Activated naive CD4-positive, alpha-beta T cell treated with anti-CD3 and anti-CD28 coated beads, Interleukin-2, amount 50 U/mL, for 24 hours (primary cell): ENCODE measurements at regions not wholly inside any gene's neighbourhood (a gene's known extent, or its start where the extent isn't known, plus 50 kb on each side); places are given as distances from the start of the nearest gene placed in this dataset.
"Not testable (repeated sequence)": the region's sequence is repeated elsewhere in the genome, so short reads cannot be mapped to it uniquely, and the experiment has no call there.

Experiments
- H3K27ac Mint-ChIP-seq: one replicate; pipeline ENCODE4 v1.8.0; 2021; ENCODE audit warnings: mild to moderate bottlenecking, mixed read lengths
- H3K27me3 Mint-ChIP-seq: one replicate; pipeline ENCODE4 v1.8.0; 2021; ENCODE audit warnings: mixed read lengths
- H3K36me3 Mint-ChIP-seq: one replicate; pipeline ENCODE4 v1.8.0; 2021; ENCODE audit warnings: mixed read lengths
- H3K4me1 Mint-ChIP-seq: one replicate; pipeline ENCODE4 v1.8.0; 2021; ENCODE audit warnings: mixed read lengths
- H3K4me3 Mint-ChIP-seq: one replicate; pipeline ENCODE4 v1.8.0; 2021; ENCODE audit warnings: mild to moderate bottlenecking, mixed read lengths
- H3K9me3 Mint-ChIP-seq: one replicate; pipeline ENCODE4 v1.8.0; 2021; ENCODE audit warnings: mixed read lengths

DNA sequence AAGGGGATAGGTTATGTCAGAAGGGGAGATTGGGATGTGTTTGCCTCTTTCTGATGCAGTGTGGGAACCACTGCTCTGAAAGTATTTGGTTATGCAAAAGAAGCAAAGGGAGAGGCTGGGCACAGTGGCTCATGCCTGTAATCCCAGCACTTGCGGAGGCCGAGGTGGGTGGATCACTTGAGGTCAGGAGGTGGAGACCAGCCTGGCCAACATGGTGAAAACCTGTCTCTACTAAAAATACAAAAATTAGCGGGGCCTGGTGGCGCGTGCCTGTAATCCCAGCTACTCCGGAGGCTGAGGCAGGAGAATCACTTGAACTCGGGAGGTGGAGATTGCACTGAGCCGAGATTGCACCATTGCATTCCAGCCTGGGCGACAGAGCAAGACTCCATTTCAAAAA is 87.0 kb downstream of the ARRDC3 start:
- not testable (repeated sequence) for H3K9me3 Mint-ChIP-seq, H3K36me3 Mint-ChIP-seq, H3K27ac Mint-ChIP-seq, H3K4me1 Mint-ChIP-seq, H3K27me3 Mint-ChIP-seq, H3K4me3 Mint-ChIP-seq

DNA sequence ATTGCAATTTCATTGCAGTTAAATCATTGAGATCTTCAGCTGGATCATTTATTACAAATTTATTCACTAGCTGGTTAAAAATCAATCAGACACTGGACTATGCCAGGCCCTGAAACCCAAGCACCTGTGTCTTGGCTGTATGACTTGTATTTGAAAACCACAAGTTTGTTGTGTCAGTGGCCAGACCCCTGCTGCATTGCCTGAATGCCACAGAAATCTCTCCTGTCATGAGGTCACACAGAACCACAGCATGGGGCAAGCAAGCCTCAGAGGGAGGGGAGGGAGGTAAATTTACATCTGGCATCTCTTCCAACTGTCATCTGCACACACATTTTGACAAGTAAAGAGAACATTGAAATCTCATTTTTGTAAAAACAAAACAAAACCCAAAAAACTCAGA is 90.0 kb downstream of the ARRDC3 start:
- H3K36me3 Mint-ChIP-seq = no peaks in the 10 kb centered on the region
- no peaks in the 10 kb centered on the region for H3K27me3 Mint-ChIP-seq
- H3K4me3 Mint-ChIP-seq = no peak overlapping the region
- H3K27ac Mint-ChIP-seq = no peak overlapping the region
- no peaks in the 10 kb centered on the region for H3K9me3 Mint-ChIP-seq
- H3K4me1 Mint-ChIP-seq = peaks cover 3% of the 10 kb centered on the region

DNA sequence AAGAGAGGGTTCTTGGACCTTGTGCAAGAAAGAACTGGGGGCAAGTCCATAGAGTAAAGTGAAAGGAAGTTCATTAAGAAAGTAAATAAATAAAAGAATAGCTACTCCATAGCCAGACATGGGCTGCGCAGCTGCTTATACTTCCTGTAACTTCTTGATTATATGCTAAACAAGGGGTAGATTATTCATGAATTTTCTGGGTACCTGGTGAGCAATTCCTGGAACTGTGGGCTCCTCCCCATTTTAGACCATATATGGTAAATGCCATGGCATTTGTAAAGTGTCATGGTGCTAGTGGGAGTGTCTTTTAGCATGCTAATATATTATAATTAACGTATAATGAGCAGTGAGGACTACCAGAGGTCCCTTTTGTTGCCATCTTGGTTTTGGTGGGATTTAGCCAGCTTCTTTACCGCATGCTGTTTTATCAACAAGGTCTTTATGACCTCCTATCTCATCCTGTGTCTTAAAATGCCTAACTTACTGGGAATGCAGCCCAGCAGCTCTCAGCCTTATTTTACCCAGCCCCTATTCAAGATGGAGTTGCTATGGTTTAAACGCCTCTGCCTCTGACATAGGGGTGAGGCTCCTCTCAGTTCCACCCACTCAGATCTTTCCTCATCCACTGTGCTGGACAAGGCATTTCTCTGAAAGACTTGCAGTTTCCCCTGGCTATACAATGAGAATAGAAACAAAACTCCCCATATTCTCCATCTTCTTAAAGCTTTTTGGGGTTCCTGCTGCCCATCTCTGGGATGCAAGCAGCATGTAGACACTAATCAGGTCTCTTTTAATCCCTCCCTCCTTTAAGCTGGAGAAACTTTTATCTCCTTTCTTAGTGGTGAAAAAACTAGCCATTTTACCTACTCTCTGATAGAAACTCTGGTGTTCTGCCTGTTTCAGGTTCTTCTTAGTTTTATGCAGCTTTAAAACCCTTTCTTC is 91.2 kb downstream of the ARRDC3 start:
- no peaks in the 10 kb centered on the region for H3K36me3 Mint-ChIP-seq

GRCh38 chr5:91288118-91288916 is 94.8 kb downstream of the ARRDC3 start:
- Mint-ChIP-seq H3K36me3 (peaks cover 4% of the 10 kb centered on the region), H3K27ac (no peak overlapping the region), H3K4me1 (peaks cover 16% of the 10 kb centered on the region), H3K27me3 (no peaks in the 10 kb centered on the region), H3K4me3 (no peak overlapping the region), H3K9me3 (peaks cover 13% of the 10 kb centered on the region)

More for the DNA sequence above, 91.2 kb downstream of the ARRDC3 start:
- no peak overlapping the region for H3K4me3 Mint-ChIP-seq
- no peaks in the 10 kb centered on the region for H3K9me3 Mint-ChIP-seq
- peak overlapping the region; percentile 30 for H3K27ac Mint-ChIP-seq
- H3K27me3 Mint-ChIP-seq = no peaks in the 10 kb centered on the region
- peaks cover 3% of the 10 kb centered on the region for H3K4me1 Mint-ChIP-seq

GRCh38 chr5:91285062-91285461 is 98.1 kb downstream of the ARRDC3 start:
- not testable (repeated sequence) for H3K36me3 Mint-ChIP-seq, H3K4me3 Mint-ChIP-seq, H3K27me3 Mint-ChIP-seq
- peaks cover 44% of the 10 kb centered on the region for H3K4me1 Mint-ChIP-seq
- peaks cover 13% of the 10 kb centered on the region for H3K9me3 Mint-ChIP-seq
- peak overlapping the region; percentile 47 for H3K27ac Mint-ChIP-seq

GRCh38 chr5:91283899-91284298 is 99.2 kb downstream of the ARRDC3 start:
- Mint-ChIP-seq H3K36me3 (peaks cover 4% of the 10 kb centered on the region), H3K27ac (no peak overlapping the region), H3K9me3 (peaks cover 13% of the 10 kb centered on the region), H3K4me3 (no peak overlapping the region), H3K4me1 (peaks cover 51% of the 10 kb centered on the region), H3K27me3 (no peaks in the 10 kb centered on the region)

- Mint-ChIP-seq H3K36me3 (peaks cover 4% of the 10 kb centered on the region), H3K4me3 (peak overlapping the region; percentile 26), H3K27me3 (no peaks in the 10 kb centered on the region), H3K27ac (no peak overlapping the region), H3K9me3 (peaks cover 13% of the 10 kb centered on the region), H3K4me1 (peaks cover 51% of the 10 kb centered on the region)
Observed at GRCh38 chr5:91283326-91283725, 99.8 kb downstream of the ARRDC3 start.

- H3K27me3 Mint-ChIP-seq = no peaks in the 10 kb centered on the region
- peaks cover 13% of the 10 kb centered on the region for H3K9me3 Mint-ChIP-seq
- H3K36me3 Mint-ChIP-seq = peaks cover 4% of the 10 kb centered on the region
- peaks cover 56% of the 10 kb centered on the region for H3K4me1 Mint-ChIP-seq
- H3K27ac Mint-ChIP-seq = peak overlapping the region; percentile 95
- peak overlapping the region; percentile 53 for H3K4me3 Mint-ChIP-seq
Observed at GRCh38 chr5:91282210-91282609, 100.9 kb downstream of the ARRDC3 start.

- Mint-ChIP-seq H3K27me3 (no peaks in the 10 kb centered on the region), H3K27ac (peak overlapping the region; percentile 90), H3K4me1 (peaks cover 56% of the 10 kb centered on the region), H3K36me3 (peaks cover 4% of the 10 kb centered on the region), H3K9me3 (peaks cover 13% of the 10 kb centered on the region), H3K4me3 (peak overlapping the region; percentile 87)
Observed at GRCh38 chr5:91281401-91281800, 101.7 kb downstream of the ARRDC3 start.

GRCh38 chr5:91280362-91281269 is 102.5 kb downstream of the ARRDC3 start:
- H3K4me3 Mint-ChIP-seq = peak overlapping the region; percentile 87
- no peaks in the 10 kb centered on the region for H3K27me3 Mint-ChIP-seq
- H3K36me3 Mint-ChIP-seq = peaks cover 2% of the 10 kb centered on the region
- H3K4me1 Mint-ChIP-seq = peaks cover 56% of the 10 kb centered on the region
- H3K27ac Mint-ChIP-seq = peak overlapping the region; percentile 90
- H3K9me3 Mint-ChIP-seq = peaks cover 8% of the 10 kb centered on the region

GRCh38 chr5:91277840-91278239 is 105.3 kb downstream of the ARRDC3 start:
- Mint-ChIP-seq H3K9me3 (no peaks in the 10 kb centered on the region), H3K4me1 (peaks cover 38% of the 10 kb centered on the region), H3K27me3 (no peaks in the 10 kb centered on the region), H3K36me3 (no peaks in the 10 kb centered on the region), H3K27ac (no peak overlapping the region), H3K4me3 (no peak overlapping the region)

DNA sequence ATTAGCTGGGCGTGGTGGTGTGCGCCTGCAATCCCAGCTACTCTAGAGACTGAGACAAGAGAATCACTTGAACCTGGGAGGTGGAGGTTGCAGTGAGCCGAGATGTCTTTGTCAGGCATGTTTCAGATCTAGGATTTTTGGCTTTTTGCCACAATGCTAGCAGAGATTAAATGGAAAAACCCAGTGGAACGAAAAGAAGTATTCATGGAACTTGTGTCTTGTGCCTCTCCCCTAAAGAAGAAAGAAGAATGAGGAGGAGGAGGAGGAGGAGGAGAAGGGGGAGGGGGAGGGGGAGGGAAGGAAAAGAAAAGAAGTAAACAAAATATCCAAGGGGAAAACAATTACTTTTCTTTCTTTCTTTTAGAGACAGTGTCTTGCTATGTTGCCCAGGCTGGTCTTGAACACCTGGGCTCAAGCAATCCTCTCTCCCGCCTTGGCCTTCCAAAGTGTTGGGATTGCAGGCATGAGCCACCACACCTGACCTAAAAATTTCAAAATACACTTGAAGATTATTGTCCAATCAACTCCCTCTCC is 106.0 kb downstream of the ARRDC3 start:
- H3K36me3 Mint-ChIP-seq = no peaks in the 10 kb centered on the region
- no peak overlapping the region for H3K4me3 Mint-ChIP-seq
- peaks cover 31% of the 10 kb centered on the region for H3K4me1 Mint-ChIP-seq
- H3K9me3 Mint-ChIP-seq = no peaks in the 10 kb centered on the region
- H3K27me3 Mint-ChIP-seq = no peaks in the 10 kb centered on the region
- H3K27ac Mint-ChIP-seq = no peak overlapping the region

DNA sequence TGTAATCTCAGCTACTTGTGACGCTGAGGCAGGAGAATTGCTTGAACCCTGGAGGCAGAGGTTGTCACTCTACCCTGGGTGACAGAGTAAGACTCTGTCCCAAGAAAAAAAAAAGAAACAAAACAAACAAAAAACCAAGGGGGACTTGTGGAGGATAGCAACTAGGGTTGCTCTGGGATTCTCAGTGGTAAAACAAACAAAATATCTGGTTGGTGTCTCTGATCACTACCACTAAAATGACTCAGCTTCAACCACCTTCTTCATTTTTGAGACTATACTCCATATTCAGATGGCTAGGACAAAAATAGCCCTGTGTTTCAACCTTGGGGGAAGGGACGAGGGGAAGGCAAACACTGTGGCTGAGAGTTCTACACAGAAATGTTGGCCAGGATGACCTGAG is 110.3 kb downstream of the ARRDC3 start:
- Mint-ChIP-seq H3K4me3 (no peak overlapping the region), H3K36me3 (no peaks in the 10 kb centered on the region), H3K9me3 (no peaks in the 10 kb centered on the region), H3K4me1 (peaks cover 15% of the 10 kb centered on the region), H3K27me3 (no peaks in the 10 kb centered on the region), H3K27ac (no peak overlapping the region)

DNA sequence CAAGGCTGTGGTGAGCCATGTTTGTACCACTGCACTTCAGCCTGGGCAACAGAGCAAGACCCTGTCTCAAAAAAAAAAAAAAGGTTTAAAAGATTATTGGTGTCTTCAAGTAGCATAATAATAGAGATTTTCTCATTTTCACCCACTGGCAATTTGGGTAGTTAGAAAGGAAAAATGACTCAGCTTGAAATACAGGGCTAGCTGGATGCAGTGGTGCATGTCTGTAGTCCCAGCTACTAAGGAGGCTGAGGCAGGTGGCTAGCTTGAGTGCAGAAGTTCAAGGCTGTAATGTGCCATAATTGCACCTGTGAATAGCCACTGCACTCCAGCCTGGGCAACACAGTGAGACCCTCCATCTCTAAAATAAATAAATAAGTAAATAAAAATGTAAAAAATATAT is 111.1 kb downstream of the ARRDC3 start:
- no peak overlapping the region for H3K27ac Mint-ChIP-seq
- H3K4me3 Mint-ChIP-seq = no peak overlapping the region
- no peaks in the 10 kb centered on the region for H3K9me3 Mint-ChIP-seq
- H3K36me3 Mint-ChIP-seq = no peaks in the 10 kb centered on the region
- H3K27me3 Mint-ChIP-seq = no peaks in the 10 kb centered on the region
- H3K4me1 Mint-ChIP-seq = peaks cover 11% of the 10 kb centered on the region

GRCh38 chr5:91269198-91269597 is 113.9 kb downstream of the ARRDC3 start:
- Mint-ChIP-seq H3K27ac (no peak overlapping the region), H3K9me3 (no peaks in the 10 kb centered on the region), H3K36me3 (no peaks in the 10 kb centered on the region), H3K27me3 (no peaks in the 10 kb centered on the region), H3K4me3 (no peak overlapping the region), H3K4me1 (peaks cover 21% of the 10 kb centered on the region)
